OCI-LY1 (cell line): ENCODE measurements at regions not wholly inside any gene's neighbourhood (a gene's known extent, or its start where the extent isn't known, plus 50 kb on each side); places are given as distances from the start of the nearest gene placed in this dataset.

ENCODE experiments used
- H2AFZ ChIP-seq: fragments of 200-600 bp; sonication (generic), shearing (Covaris generic); 2 replicates; pipeline ENCODE4 v1.6.0; 2014; ENCODE audit warnings: antibody characterized with exemption, mild to moderate bottlenecking, low read length
- H3F3A ChIP-seq: fragments of 200-600 bp; sonication (generic), shearing (Covaris generic); 2 replicates; pipeline ENCODE4 v1.6.0; 2014; ENCODE audit warnings: mild to moderate bottlenecking, antibody characterized with exemption, low read length, moderate library complexity; ENCODE audit not compliant: insufficient read depth
- H3K27ac ChIP-seq: fragments of 200-600 bp; sonication (generic); 2 replicates; pipeline ENCODE4 v1.5.1; 2014; ENCODE audit warnings: low read length, mixed run types, mild to moderate bottlenecking, low read depth; ENCODE audit not compliant: poor library complexity, severe bottlenecking
- H3K27me3 ChIP-seq: fragments of 200-600 bp; sonication (generic); 2 replicates; pipeline ENCODE4 v1.6.0; 2014; ENCODE audit warnings: antibody characterized with exemption, mild to moderate bottlenecking, low read length, moderate library complexity; ENCODE audit not compliant: insufficient read depth
- H3K36me3 ChIP-seq: fragments of 200-600 bp; sonication (generic); 2 replicates; pipeline ENCODE4 v1.6.1; 2014; ENCODE audit warnings: mild to moderate bottlenecking, antibody characterized with exemption, low read length, moderate library complexity, mixed read lengths; ENCODE audit not compliant: insufficient read depth
- H3K4me1 ChIP-seq: fragments of 200-600 bp; sonication (generic); 2 replicates; pipeline ENCODE4 v1.5.1; 2014; ENCODE audit warnings: mild to moderate bottlenecking, low read length, moderate library complexity; ENCODE audit not compliant: insufficient read depth, severe bottlenecking
- H3K4me2 ChIP-seq: fragments of 200-600 bp; sonication (generic), shearing (Covaris generic); 2 replicates; pipeline ENCODE4 v1.6.1; 2014; ENCODE audit warnings: low read length
- H3K4me3 ChIP-seq: fragments of 200-600 bp; sonication (generic); 2 replicates; pipeline ENCODE4 v1.5.1; 2014; ENCODE audit warnings: low read length, low read depth, mild to moderate bottlenecking, mixed read lengths; ENCODE audit not compliant: poor library complexity, severe bottlenecking
- H3K79me2 ChIP-seq: fragments of 200-600 bp; shearing (Covaris generic); 2 replicates; pipeline ENCODE4 v1.6.1; 2016; ENCODE audit warnings: mixed run types, low read length, mixed read lengths; ENCODE audit not compliant: insufficient read depth
- H3K9ac ChIP-seq: fragments of 200-600 bp; sonication (generic), shearing (Covaris generic); 2 replicates; pipeline ENCODE4 v1.6.1; 2014; ENCODE audit warnings: mild to moderate bottlenecking, low read length, mixed read lengths
- H3K9me2 ChIP-seq: fragments of 200-600 bp; sonication (generic), shearing (Covaris generic); 2 replicates; pipeline ENCODE4 v1.6.1; 2014; ENCODE audit warnings: low read depth, mild to moderate bottlenecking, low read length, mixed read lengths
- H3K9me3 ChIP-seq: fragments of 200-600 bp; shearing (Covaris generic); 2 replicates; pipeline ENCODE4 v1.6.1; 2014; ENCODE audit warnings: low read length, mixed read lengths
- H4K20me1 ChIP-seq: fragments of 200-600 bp; sonication (generic), shearing (Covaris generic); 2 replicates; pipeline ENCODE4 v1.6.0; 2016; ENCODE audit warnings: mild to moderate bottlenecking, low read length; ENCODE audit not compliant: insufficient read depth
- CTCF ChIP-seq: fragments of 200-600 bp; sonication (generic), shearing (Covaris generic); IDR thresholded peaks from 2 replicates; pipeline ENCODE4 v1.5.1; 2017; ENCODE audit warnings: mild to moderate bottlenecking, antibody characterized with exemption, low read length, moderate library complexity, mixed read lengths
- EZH2 ChIP-seq: fragments of 200-600 bp; sonication (generic), shearing (Covaris generic); IDR thresholded peaks from 2 replicates; pipeline ENCODE4 v1.8.0; 2017; ENCODE audit warnings: borderline replicate concordance, mixed run types, mild to moderate bottlenecking, antibody characterized with exemption, low read length, moderate library complexity, mixed read lengths

DNA sequence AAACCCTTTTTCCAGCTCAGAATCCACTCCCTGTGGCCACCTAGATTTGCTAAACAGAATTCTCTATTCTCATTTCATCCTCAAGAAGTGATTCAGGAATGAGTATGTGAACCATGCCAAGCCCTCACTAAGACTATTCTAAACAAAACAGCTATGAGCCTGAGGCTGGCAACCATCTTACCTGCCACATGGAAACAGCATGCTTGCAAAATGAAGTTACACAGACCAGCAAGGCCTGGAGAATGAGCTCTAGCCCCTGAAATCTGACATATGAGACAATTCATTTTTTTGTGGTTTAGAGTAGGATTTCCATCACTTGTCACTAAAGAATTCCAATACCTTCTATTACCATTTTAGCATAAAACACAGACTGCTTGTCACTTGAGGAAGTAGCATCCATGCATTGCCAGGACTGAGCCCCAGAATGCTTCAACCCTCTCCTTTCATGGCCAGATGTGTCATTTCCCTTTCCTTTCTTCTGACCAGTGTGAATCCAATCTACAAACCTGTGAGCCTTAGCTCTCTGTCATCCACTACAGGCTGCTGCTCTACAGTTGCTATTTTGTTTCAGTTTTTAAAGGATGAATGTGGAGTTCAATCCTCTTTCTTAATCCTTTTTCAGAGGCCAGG lies 744.3 kb upstream of the ACVR2A start:
- Histone ChIP-seq H4K20me1 (no peaks in the 10 kb centered on the region), H3K9me2 (no peaks in the 10 kb centered on the region), H3K36me3 (no peaks in the 10 kb centered on the region), H3F3A (no peaks in the 10 kb centered on the region), H3K9ac (no peak overlapping the region), H3K27me3 (no peaks in the 10 kb centered on the region), H3K4me2 (no peak overlapping the region), H3K27ac (no peak overlapping the region), H3K79me2 (no peaks in the 10 kb centered on the region), H3K4me1 (no peaks in the 10 kb centered on the region), H2AFZ (no peak overlapping the region), H3K4me3 (no peak overlapping the region), H3K9me3 (no peaks in the 10 kb centered on the region)
- TF ChIP-seq EZH2 = no peak
- TF ChIP-seq CTCF = no peak

GRCh38 chr2:147099845-147100244 lies 745.0 kb upstream of the ACVR2A start:
- Histone ChIP-seq H3K27ac (no peak overlapping the region), H2AFZ (no peak overlapping the region), H3K9me2 (no peaks in the 10 kb centered on the region), H3K4me3 (no peak overlapping the region), H3K36me3 (no peaks in the 10 kb centered on the region), H3K4me2 (no peak overlapping the region), H3K9me3 (no peaks in the 10 kb centered on the region), H3F3A (no peaks in the 10 kb centered on the region), H4K20me1 (no peaks in the 10 kb centered on the region), H3K79me2 (no peaks in the 10 kb centered on the region), H3K27me3 (no peaks in the 10 kb centered on the region), H3K9ac (no peak overlapping the region), H3K4me1 (no peaks in the 10 kb centered on the region)
- TF ChIP-seq CTCF (no peak), EZH2 (no peak)

- Histone ChIP-seq H3K4me2 (no peak overlapping the region), H3K27me3 (no peaks in the 10 kb centered on the region), H2AFZ (no peak overlapping the region), H3K9me3 (no peaks in the 10 kb centered on the region), H3K9ac (no peak overlapping the region), H3K4me3 (no peak overlapping the region), H3K79me2 (no peaks in the 10 kb centered on the region), H3K4me1 (no peaks in the 10 kb centered on the region), H3K36me3 (no peaks in the 10 kb centered on the region), H3F3A (no peaks in the 10 kb centered on the region), H3K27ac (no peak overlapping the region), H4K20me1 (no peaks in the 10 kb centered on the region), H3K9me2 (no peaks in the 10 kb centered on the region)
- no peak for TF ChIP-seq CTCF
- no peak for TF ChIP-seq EZH2
Observed at GRCh38 chr2:147098940-147099339, 745.9 kb upstream of the ACVR2A start.
